Cardiac fibroblast (primary cell): ENCODE measurements at regions not wholly inside any gene's neighbourhood (a gene's known extent, or its start where the extent isn't known, plus 50 kb on each side); places are given as distances from the start of the nearest gene placed in this dataset.
"Not testable (repeated sequence)": the region's sequence is repeated elsewhere in the genome, so short reads cannot be mapped to it uniquely, and the experiment has no call there.

Experiments used
- DNase-seq, 2 donors: peaks; one replicate each; pipeline versions ENCODE4 v3.0.0 to v3.0.0-alpha.2; 2010; ENCODE audit warnings: low read depth in 2 of 2
- H3K4me3 ChIP-seq, 2 donors: replicated peaks in 1 of 2; 1 replicate in 1 of 2; 2 replicates in 1 of 2; pipeline ENCODE4 v1.5.1; 2011; ENCODE audit warnings: low read depth in 2 of 2, low read length in 2 of 2, mild to moderate bottlenecking in 2 of 2, moderate library complexity in 1 of 2
- TF ChIP-seq, protein P1 (sequence below): IDR thresholded peaks from one replicate; pipeline ENCODE4 v1.5.1; 2011; ENCODE audit warnings: low read depth, mild to moderate bottlenecking, low read length, inconsistent platforms

GRCh38 chr5:156051972-156052371 lies 275.0 kb upstream of the SGCD start:
- H3K4me3 ChIP-seq = no peak overlapping the region
- TF ChIP-seq, protein P1, sequence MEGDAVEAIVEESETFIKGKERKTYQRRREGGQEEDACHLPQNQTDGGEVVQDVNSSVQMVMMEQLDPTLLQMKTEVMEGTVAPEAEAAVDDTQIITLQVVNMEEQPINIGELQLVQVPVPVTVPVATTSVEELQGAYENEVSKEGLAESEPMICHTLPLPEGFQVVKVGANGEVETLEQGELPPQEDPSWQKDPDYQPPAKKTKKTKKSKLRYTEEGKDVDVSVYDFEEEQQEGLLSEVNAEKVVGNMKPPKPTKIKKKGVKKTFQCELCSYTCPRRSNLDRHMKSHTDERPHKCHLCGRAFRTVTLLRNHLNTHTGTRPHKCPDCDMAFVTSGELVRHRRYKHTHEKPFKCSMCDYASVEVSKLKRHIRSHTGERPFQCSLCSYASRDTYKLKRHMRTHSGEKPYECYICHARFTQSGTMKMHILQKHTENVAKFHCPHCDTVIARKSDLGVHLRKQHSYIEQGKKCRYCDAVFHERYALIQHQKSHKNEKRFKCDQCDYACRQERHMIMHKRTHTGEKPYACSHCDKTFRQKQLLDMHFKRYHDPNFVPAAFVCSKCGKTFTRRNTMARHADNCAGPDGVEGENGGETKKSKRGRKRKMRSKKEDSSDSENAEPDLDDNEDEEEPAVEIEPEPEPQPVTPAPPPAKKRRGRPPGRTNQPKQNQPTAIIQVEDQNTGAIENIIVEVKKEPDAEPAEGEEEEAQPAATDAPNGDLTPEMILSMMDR = no peak
- DNase-seq = no peak

GRCh38 chr5:156052656-156053055 lies 274.3 kb upstream of the SGCD start:
- TF ChIP-seq, protein P1 = no peak
- no peak overlapping the region for H3K4me3 ChIP-seq
- DNase-seq = no peak

DNA sequence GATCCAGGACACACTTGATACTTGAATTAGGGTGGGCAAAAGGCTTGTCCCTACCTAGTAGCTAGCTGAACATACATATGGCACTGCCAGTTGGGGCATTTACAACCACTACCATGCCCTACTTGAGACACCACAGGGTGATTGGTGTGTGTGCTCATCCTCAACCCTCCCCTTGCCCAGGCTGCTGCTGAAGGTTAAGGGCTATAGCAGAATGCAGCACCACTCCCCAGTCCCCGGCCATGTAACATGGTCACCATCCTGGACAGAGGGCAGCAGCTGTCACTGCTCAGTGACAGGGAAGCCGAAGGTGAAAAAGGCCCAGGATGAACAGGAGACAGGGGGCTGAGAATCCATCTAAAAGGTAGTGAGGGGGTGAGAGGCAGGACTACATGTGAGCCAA lies 273.9 kb upstream of the SGCD start:
- H3K4me3 ChIP-seq = no peak overlapping the region
- TF ChIP-seq, protein P1 = no peak

DNA sequence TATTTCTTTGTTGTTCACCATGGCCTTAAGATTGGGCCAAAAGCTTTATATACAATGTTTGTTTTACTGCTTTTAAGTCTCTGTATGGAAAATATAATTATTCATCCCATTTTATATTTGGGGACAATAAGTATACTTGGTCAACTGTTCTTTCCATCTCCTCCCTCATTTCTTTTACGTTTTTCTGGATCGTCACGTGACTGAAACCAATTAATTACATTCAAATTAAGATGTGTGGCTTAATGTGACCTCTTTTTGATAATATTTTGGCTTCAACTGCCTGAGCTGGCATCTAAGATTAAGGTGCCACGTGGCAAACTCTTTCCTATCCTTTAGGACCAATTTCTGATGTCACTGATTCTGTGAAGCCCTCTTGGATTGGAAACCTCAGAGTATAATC lies 250.1 kb upstream of the SGCD start:
- TF ChIP-seq, protein P1 = no peak
- no peak for DNase-seq
- no peak overlapping the region for H3K4me3 ChIP-seq

More for the DNA sequence above, 273.9 kb upstream of the SGCD start:
- DNase-seq = no peak

GRCh38 chr5:156087577-156088110 lies 239.3 kb upstream of the SGCD start:
- TF ChIP-seq, protein P1 = no peak
- no peak overlapping the region for H3K4me3 ChIP-seq
- DNase-seq = no peak

DNA sequence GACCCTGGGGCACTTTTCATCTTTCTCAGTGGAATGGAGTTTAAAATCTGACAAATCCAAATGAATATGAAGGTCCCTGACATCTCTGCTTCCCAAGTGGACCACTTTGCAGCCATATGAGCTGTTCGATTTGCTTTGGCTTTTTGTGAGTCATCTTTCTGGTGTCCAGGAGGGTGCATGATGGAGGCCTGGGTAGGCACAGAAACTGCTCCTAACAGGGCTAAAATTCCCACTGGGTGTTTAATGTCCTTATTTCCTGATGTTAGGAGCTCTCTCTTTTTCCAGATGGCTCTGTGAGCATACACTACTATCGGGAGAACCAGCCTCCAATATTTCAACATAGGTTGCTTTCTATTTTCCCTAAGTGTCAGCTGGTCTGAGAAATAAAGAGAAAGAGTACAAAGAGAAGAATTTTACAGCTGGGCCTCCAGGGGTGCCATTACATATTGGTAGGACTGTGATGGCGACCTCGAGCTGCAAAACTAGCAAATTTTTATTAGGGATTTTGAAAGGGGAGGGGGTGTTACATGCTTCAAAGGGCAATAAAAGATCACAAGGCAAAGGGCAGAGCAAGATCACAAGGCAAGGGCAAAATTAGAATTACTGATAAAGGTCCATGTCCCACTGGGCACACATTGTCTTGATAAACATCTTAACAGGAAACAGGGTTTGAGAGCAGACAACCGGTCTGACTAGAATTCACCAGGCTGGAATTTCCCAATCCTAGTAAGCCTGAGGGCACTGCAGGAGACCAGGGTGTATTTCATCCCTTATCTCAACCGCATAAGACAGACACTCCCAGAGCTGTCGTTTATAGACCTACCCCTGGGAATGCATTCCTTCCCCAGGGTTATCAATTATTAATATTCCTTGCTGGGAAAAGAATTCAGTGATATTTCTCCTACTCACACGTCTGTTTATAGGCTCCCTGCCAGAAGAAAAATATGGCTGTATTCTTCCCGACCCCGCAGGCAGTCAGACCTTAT lies 236.7 kb upstream of the SGCD start:
- DNase-seq, H3K4me3 ChIP-seq: not testable (repeated sequence)

- DNase-seq = no peak
- H3K4me3 ChIP-seq = no peak overlapping the region
- TF ChIP-seq, protein P1 = no peak
Observed at GRCh38 chr5:156093024-156093423, 233.9 kb upstream of the SGCD start.
